HEK293 (cell line): ENCODE measurements at regions not wholly inside any gene's neighbourhood (a gene's known extent, or its start where the extent isn't known, plus 50 kb on each side); places are given as distances from the start of the nearest gene placed in this dataset.

Experiments used
- CTCF ChIA-PET: fragments of 350-600 bp; formaldehyde crosslinking; extraction: SDS; loops from one replicate; lab custom pipeline; 2021; ENCODE audit warnings: antibody characterized with exemption; lab: Yijun Ruan, JAX
- POLR2A ChIA-PET: fragments of 300-600 bp; formaldehyde crosslinking; extraction: SDS; loops from one replicate; lab custom pipeline; 2020; ENCODE audit warnings: antibody characterized with exemption, inconsistent platforms; lab: Yijun Ruan, JAX
- H3K27ac ChIP-seq: fragments of 200-500 bp; sonication (Bioruptor generic); 2 replicates; pipeline ENCODE4 v1.5.1; 2014; ENCODE audit warnings: low read depth, low read length, control low read depth, inconsistent platforms; ENCODE audit errors: extremely low read depth
- H3K36me3 ChIP-seq, 2 experiments: fragments of 200-500 bp in 1 of 2; sonication (Bioruptor generic) in 1 of 2; 1 replicate in 1 of 2; 2 replicates in 1 of 2; pipeline ENCODE4 v1.5.1; 2014 to 2017; ENCODE audit warnings: inconsistent platforms in 2 of 2, low read length in 2 of 2; ENCODE audit not compliant: control insufficient read depth in 2 of 2, insufficient read depth in 1 of 2
- H3K4me1 ChIP-seq: fragments of 200-500 bp; sonication (Bioruptor generic); 2 replicates; pipeline ENCODE4 v1.5.1; 2014; ENCODE audit warnings: mild to moderate bottlenecking, low read length, inconsistent platforms; ENCODE audit not compliant: control insufficient read depth, insufficient read depth
- H3K4me3 ChIP-seq: 2 replicates; pipeline ENCODE4 v1.5.1; 2011; ENCODE audit warnings: low read depth, mild to moderate bottlenecking, control low read depth, low read length, moderate library complexity
- H3K9me3 ChIP-seq: fragments of 200-500 bp; sonication (Bioruptor generic); 2 replicates; pipeline ENCODE4 v1.5.1; 2014; ENCODE audit warnings: low read depth, low read length, inconsistent platforms; ENCODE audit not compliant: control insufficient read depth, insufficient read depth
- ATF2 ChIP-seq: fragments of 450-650 bp; formaldehyde crosslinking; IDR thresholded peaks from 2 replicates; pipeline ENCODE4 v1.5.1; 2016; ENCODE audit warnings: missing biosample characterization, missing genetic modification characterization, low read depth
- KLF17 ChIP-seq: fragments of 450-650 bp; formaldehyde crosslinking; IDR thresholded peaks from 2 replicates; pipeline ENCODE4 v1.5.1; 2016; ENCODE audit warnings: missing biosample characterization, missing genetic modification characterization
- KLF7 ChIP-seq: fragments of 450-650 bp; formaldehyde crosslinking; IDR thresholded peaks from 2 replicates; pipeline ENCODE4 v1.5.1; 2016; ENCODE audit warnings: missing biosample characterization, missing genetic modification characterization, borderline replicate concordance
- WT1 ChIP-seq: fragments of 450-650 bp; formaldehyde crosslinking; IDR thresholded peaks from 2 replicates; pipeline ENCODE4 v1.5.1; 2016; ENCODE audit warnings: missing biosample characterization, missing genetic modification characterization
- ZBTB11 ChIP-seq: fragments of 450-650 bp; formaldehyde crosslinking; conservative IDR thresholded peaks from 2 replicates; pipeline ENCODE4 v1.5.1; 2016; ENCODE audit warnings: low read depth, missing biosample characterization, missing genetic modification characterization
- ZBTB21 ChIP-seq: fragments of 450-650 bp; formaldehyde crosslinking; IDR thresholded peaks from 2 replicates; pipeline ENCODE4 v1.5.1; 2017; ENCODE audit warnings: missing biosample characterization, missing genetic modification characterization
- ZBTB44 ChIP-seq: fragments of 450-650 bp; IDR thresholded peaks from 2 replicates; pipeline ENCODE4 v1.5.1; 2018; ENCODE audit warnings: missing biosample characterization, mild to moderate bottlenecking, missing genetic modification characterization
- ZNF26 ChIP-seq: fragments of 450-650 bp; formaldehyde crosslinking; IDR thresholded peaks from 2 replicates; pipeline ENCODE4 v1.5.1; 2016; ENCODE audit warnings: missing biosample characterization, missing genetic modification characterization
- ZNF324 ChIP-seq: fragments of 450-650 bp; formaldehyde crosslinking; IDR thresholded peaks from 2 replicates; pipeline ENCODE4 v1.5.1; 2016; ENCODE audit warnings: missing biosample characterization, missing genetic modification characterization
- ZNF335 ChIP-seq: fragments of 450-650 bp; formaldehyde crosslinking; conservative IDR thresholded peaks from 2 replicates; pipeline ENCODE4 v1.5.1; 2016; ENCODE audit warnings: missing biosample characterization, missing genetic modification characterization
- ZNF629 ChIP-seq: fragments of 450-650 bp; formaldehyde crosslinking; IDR thresholded peaks from 2 replicates; pipeline ENCODE4 v1.5.1; 2017; ENCODE audit warnings: missing biosample characterization, missing genetic modification characterization
- ZNF654 ChIP-seq: fragments of 450-650 bp; formaldehyde crosslinking; IDR thresholded peaks from 2 replicates; pipeline ENCODE4 v1.5.1; 2016; ENCODE audit warnings: low read depth, missing biosample characterization, missing genetic modification characterization
- TF ChIP-seq, protein P1 (sequence below): fragments of 450-650 bp; formaldehyde crosslinking; IDR thresholded peaks from 2 replicates; pipeline ENCODE4 v1.5.1; 2016; ENCODE audit warnings: missing biosample characterization, missing genetic modification characterization

GRCh38 chr2:493228-493627 lies 184.0 kb downstream of the TMEM18 start:
- H3K27ac ChIP-seq = no peak overlapping the region
- no peaks in the 10 kb centered on the region for H3K9me3 ChIP-seq
- CTCF ChIA-PET = no interaction called here
- TF ChIP-seq ATF2 (tag by site-specific recombination) (peak; percentile 98), ZBTB21 (tag by site-specific recombination) (peak; percentile 90), ZNF335 (peak; percentile 60; the same call in 1 of the 2 replicates), ZNF26 (peak; percentile 37; the same call in 1 of the 2 replicates), ZNF629 (peak; percentile 92), ZNF324 (tag by site-specific recombination) (0 out of 2 replicates have a peak, but pooled peaks have one; percentile 32), KLF7 (tag by site-specific recombination) (no peak)
- TF ChIP-seq, protein P1, sequence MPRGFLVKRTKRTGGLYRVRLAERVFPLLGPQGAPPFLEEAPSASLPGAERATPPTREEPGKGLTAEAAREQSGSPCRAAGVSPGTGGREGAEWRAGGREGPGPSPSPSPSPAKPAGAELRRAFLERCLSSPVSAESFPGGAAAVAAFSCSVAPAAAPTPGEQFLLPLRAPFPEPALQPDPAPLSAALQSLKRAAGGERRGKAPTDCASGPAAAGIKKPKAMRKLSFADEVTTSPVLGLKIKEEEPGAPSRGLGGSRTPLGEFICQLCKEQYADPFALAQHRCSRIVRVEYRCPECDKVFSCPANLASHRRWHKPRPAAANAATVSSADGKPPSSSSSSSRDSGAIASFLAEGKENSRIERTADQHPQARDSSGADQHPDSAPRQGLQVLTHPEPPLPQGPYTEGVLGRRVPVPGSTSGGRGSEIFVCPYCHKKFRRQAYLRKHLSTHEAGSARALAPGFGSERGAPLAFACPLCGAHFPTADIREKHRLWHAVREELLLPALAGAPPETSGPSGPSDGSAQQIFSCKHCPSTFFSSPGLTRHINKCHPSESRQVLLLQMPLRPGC = no peak
- POLR2A ChIA-PET = no interaction called here
- H3K36me3 ChIP-seq = no peaks in the 10 kb centered on the region
- no peaks in the 10 kb centered on the region for H3K4me1 ChIP-seq
- H3K4me3 ChIP-seq = no peak overlapping the region

GRCh38 chr2:492178-492577 lies 185.0 kb downstream of the TMEM18 start:
- POLR2A ChIA-PET = no interaction called here

More at GRCh38 chr2:492178-492577, 185.0 kb downstream of the TMEM18 start:
- Histone ChIP-seq H3K9me3 (no peaks in the 10 kb centered on the region), H3K36me3 (no peaks in the 10 kb centered on the region), H3K4me3 (no peak overlapping the region), H3K27ac (no peak overlapping the region), H3K4me1 (no peaks in the 10 kb centered on the region)
- no peak for TF ChIP-seq ZBTB44 (tag by site-specific recombination)
- TF ChIP-seq ZBTB11 = no peak
- TF ChIP-seq WT1 (tag by site-specific recombination) = no peak
- no peak for TF ChIP-seq KLF17 (tag by site-specific recombination)
- TF ChIP-seq ZNF654 (tag by site-specific recombination) = no peak
- CTCF ChIA-PET = no interaction called here
